ENCODE measurements at regions not wholly inside any gene's neighbourhood (a gene's known extent, or its start where the extent isn't known, plus 50 kb on each side); places are given as distances from the start of the nearest gene placed in this dataset.

GRCh38 chr5:133818031-133818431 is 150.4 kb downstream of the C5orf15 start:
- Histone ChIP-seq H3K4me3 (ENCODE audit: low read depth in 1 of 3, low read length in 3 of 3) (no peak overlapping the region), H3K27ac (ENCODE audit: low read depth in 1 of 3, low read length in 2 of 3) (no peak overlapping the region), H3K4me1 (ENCODE audit: control insufficient read depth in 3 of 3, insufficient read depth in 2 of 3, low read depth in 1 of 3, low read length in 2 of 3) (peaks cover 0 to 7% (median 4%) of the 10 kb centered on the region in 3 donors), H3K9me3 (ENCODE audit: control insufficient read depth in 2 of 2, insufficient read depth in 1 of 2, low read depth in 1 of 2, low read length in 1 of 2) (no peaks in the 10 kb centered on the region), H3K27me3 (ENCODE audit: control insufficient read depth in 3 of 3, insufficient read depth in 3 of 3, low read length in 3 of 3) (peaks cover 0 to 5% (median 0%) of the 10 kb centered on the region in 3 donors), H3K36me3 (ENCODE audit: control insufficient read depth in 3 of 3, insufficient read depth in 2 of 3, low read depth in 1 of 3, low read length in 3 of 3) (no peaks in the 10 kb centered on the region)
- WGBS, 3 donors, result 11 to 41% (median 12%) methylated on average over 5 of the region's 5 CpGs
- no peak for FAIRE-seq
- peak in 1 of 2 donors; percentile 8 for DNase-seq

- Histone ChIP-seq H3K9me3 (ENCODE audit: control insufficient read depth in 2 of 2, insufficient read depth in 1 of 2, low read depth in 1 of 2, low read length in 1 of 2) (no peaks in the 10 kb centered on the region), H3K36me3 (ENCODE audit: control insufficient read depth in 3 of 3, insufficient read depth in 2 of 3, low read depth in 1 of 3, low read length in 3 of 3) (no peaks in the 10 kb centered on the region), H3K27ac (ENCODE audit: low read depth in 1 of 3, low read length in 2 of 3) (no peak overlapping the region), H3K4me1 (ENCODE audit: control insufficient read depth in 3 of 3, insufficient read depth in 2 of 3, low read depth in 1 of 3, low read length in 2 of 3) (peaks cover 0 to 7% (median 4%) of the 10 kb centered on the region in 3 donors), H3K27me3 (ENCODE audit: control insufficient read depth in 3 of 3, insufficient read depth in 3 of 3, low read length in 3 of 3) (peaks cover 0 to 5% (median 0%) of the 10 kb centered on the region in 3 donors), H3K4me3 (ENCODE audit: low read depth in 1 of 3, low read length in 3 of 3) (no peak overlapping the region)
- DNase-seq (no peak), FAIRE-seq (no peak)
- 51 to 70% (median 66%) methylated on average over 2 of the region's 2 CpGs for WGBS, 3 donors
Measured at GRCh38 chr5:133817456-133817855, 151.0 kb downstream of the C5orf15 start.

- WGBS, 3 donors, result 92 to 95% (median 95%) methylated on average over 5 of the region's 5 CpGs
- Histone ChIP-seq H3K27me3 (ENCODE audit: control insufficient read depth in 3 of 3, insufficient read depth in 3 of 3, low read length in 3 of 3) (peaks cover 0 to 5% (median 0%) of the 10 kb centered on the region in 3 donors), H3K4me1 (ENCODE audit: control insufficient read depth in 3 of 3, insufficient read depth in 2 of 3, low read depth in 1 of 3, low read length in 2 of 3) (peaks cover 0 to 5% (median 4%) of the 10 kb centered on the region in 3 donors), H3K9me3 (ENCODE audit: control insufficient read depth in 2 of 2, insufficient read depth in 1 of 2, low read depth in 1 of 2, low read length in 1 of 2) (no peaks in the 10 kb centered on the region), H3K36me3 (ENCODE audit: control insufficient read depth in 3 of 3, insufficient read depth in 2 of 3, low read depth in 1 of 3, low read length in 3 of 3) (no peaks in the 10 kb centered on the region), H3K27ac (ENCODE audit: low read depth in 1 of 3, low read length in 2 of 3) (no peak overlapping the region), H3K4me3 (ENCODE audit: low read depth in 1 of 3, low read length in 3 of 3) (no peak overlapping the region)
- FAIRE-seq (no peak), DNase-seq (no peak)
Measured at GRCh38 chr5:133816791-133817190, 151.6 kb downstream of the C5orf15 start.

GRCh38 chr5:133814152-133814551 is 154.3 kb downstream of the C5orf15 start:
- Histone ChIP-seq H3K9me3 (ENCODE audit: control insufficient read depth in 2 of 2, insufficient read depth in 1 of 2, low read depth in 1 of 2, low read length in 1 of 2) (no peaks in the 10 kb centered on the region), H3K4me3 (ENCODE audit: low read depth in 1 of 3, low read length in 3 of 3) (no peak overlapping the region), H3K27me3 (ENCODE audit: control insufficient read depth in 3 of 3, insufficient read depth in 3 of 3, low read length in 3 of 3) (peaks cover 0 to 5% (median 0%) of the 10 kb centered on the region in 3 donors), H3K4me1 (ENCODE audit: control insufficient read depth in 3 of 3, insufficient read depth in 2 of 3, low read depth in 1 of 3, low read length in 2 of 3) (no peaks in the 10 kb centered on the region), H3K27ac (ENCODE audit: low read depth in 1 of 3, low read length in 2 of 3) (no peak overlapping the region), H3K36me3 (ENCODE audit: control insufficient read depth in 3 of 3, insufficient read depth in 2 of 3, low read depth in 1 of 3, low read length in 3 of 3) (no peaks in the 10 kb centered on the region)
- WGBS, 3 donors, result 40 to 64% (median 55%) methylated on average over 8 of the region's 8 CpGs
- no peak for DNase-seq
- FAIRE-seq, result no peak

GRCh38 chr5:133811168-133811567 is 157.3 kb downstream of the C5orf15 start:
- no peak for FAIRE-seq
- H3K4me1 ChIP-seq (ENCODE audit: control insufficient read depth in 3 of 3, insufficient read depth in 2 of 3, low read depth in 1 of 3, low read length in 2 of 3), result no peaks in the 10 kb centered on the region
- WGBS, 3 donors, result 86 to 90% (median 89%) methylated on average over 3 of the region's 3 CpGs

GRCh38 chr5:133809801-133810200 is 158.6 kb downstream of the C5orf15 start:
- Histone ChIP-seq H3K36me3 (ENCODE audit: control insufficient read depth in 3 of 3, insufficient read depth in 2 of 3, low read depth in 1 of 3, low read length in 3 of 3) (no peaks in the 10 kb centered on the region), H3K27me3 (ENCODE audit: control insufficient read depth in 3 of 3, insufficient read depth in 3 of 3, low read length in 3 of 3) (peaks cover 0 to 5% (median 0%) of the 10 kb centered on the region in 3 donors), H3K4me1 (ENCODE audit: control insufficient read depth in 3 of 3, insufficient read depth in 2 of 3, low read depth in 1 of 3, low read length in 2 of 3) (no peaks in the 10 kb centered on the region), H3K27ac (ENCODE audit: low read depth in 1 of 3, low read length in 2 of 3) (no peak overlapping the region), H3K9me3 (ENCODE audit: control insufficient read depth in 2 of 2, insufficient read depth in 1 of 2, low read depth in 1 of 2, low read length in 1 of 2) (no peaks in the 10 kb centered on the region), H3K4me3 (ENCODE audit: low read depth in 1 of 3, low read length in 3 of 3) (no peak overlapping the region)
- FAIRE-seq (no peak), DNase-seq (no peak)
- 80 to 87% (median 83%) methylated on average over 2 of the region's 2 CpGs for WGBS, 3 donors

More at GRCh38 chr5:133811168-133811567, 157.3 kb downstream of the C5orf15 start:
- Histone ChIP-seq H3K9me3 (ENCODE audit: control insufficient read depth in 2 of 2, insufficient read depth in 1 of 2, low read depth in 1 of 2, low read length in 1 of 2) (no peaks in the 10 kb centered on the region), H3K27me3 (ENCODE audit: control insufficient read depth in 3 of 3, insufficient read depth in 3 of 3, low read length in 3 of 3) (peaks cover 0 to 9% (median 0%) of the 10 kb centered on the region in 3 donors), H3K27ac (ENCODE audit: low read depth in 1 of 3, low read length in 2 of 3) (no peak overlapping the region), H3K4me3 (ENCODE audit: low read depth in 1 of 3, low read length in 3 of 3) (no peak overlapping the region), H3K36me3 (ENCODE audit: control insufficient read depth in 3 of 3, insufficient read depth in 2 of 3, low read depth in 1 of 3, low read length in 3 of 3) (no peaks in the 10 kb centered on the region)
- DNase-seq, result no peak

- FAIRE-seq, result no peak
- Histone ChIP-seq H3K4me3 (ENCODE audit: low read depth in 1 of 3, low read length in 3 of 3) (no peak overlapping the region), H3K36me3 (ENCODE audit: control insufficient read depth in 3 of 3, insufficient read depth in 2 of 3, low read depth in 1 of 3, low read length in 3 of 3) (no peaks in the 10 kb centered on the region), H3K4me1 (ENCODE audit: control insufficient read depth in 3 of 3, insufficient read depth in 2 of 3, low read depth in 1 of 3, low read length in 2 of 3) (no peaks in the 10 kb centered on the region), H3K27me3 (ENCODE audit: control insufficient read depth in 3 of 3, insufficient read depth in 3 of 3, low read length in 3 of 3) (peaks cover 0 to 5% (median 0%) of the 10 kb centered on the region in 3 donors), H3K27ac (ENCODE audit: low read depth in 1 of 3, low read length in 2 of 3) (no peak overlapping the region), H3K9me3 (ENCODE audit: control insufficient read depth in 2 of 2, insufficient read depth in 1 of 2, low read depth in 1 of 2, low read length in 1 of 2) (peaks cover 0 to 5% of the 10 kb centered on the region in 2 donors)
- WGBS, 3 donors, result 18 to 25% (median 19%) methylated on average over 4 of the region's 4 CpGs
- DNase-seq, result no peak
Measured at GRCh38 chr5:133807348-133807747, 161.1 kb downstream of the C5orf15 start.

- WGBS, 3 donors, result 52 to 63% (median 59%) methylated on average over 3 of the region's 3 CpGs
- no peak for DNase-seq
- H3K27me3 ChIP-seq (ENCODE audit: control insufficient read depth in 3 of 3, insufficient read depth in 3 of 3, low read length in 3 of 3), result peaks cover 0 to 5% (median 0%) of the 10 kb centered on the region in 3 donors
- H3K27ac ChIP-seq (ENCODE audit: low read depth in 1 of 3, low read length in 2 of 3), result no peak overlapping the region
- H3K36me3 ChIP-seq (ENCODE audit: control insufficient read depth in 3 of 3, insufficient read depth in 2 of 3, low read depth in 1 of 3, low read length in 3 of 3), result no peaks in the 10 kb centered on the region
- no peak overlapping the region for H3K4me3 ChIP-seq (ENCODE audit: low read depth in 1 of 3, low read length in 3 of 3)
- peaks cover 0 to 5% of the 10 kb centered on the region in 2 donors for H3K9me3 ChIP-seq (ENCODE audit: control insufficient read depth in 2 of 2, insufficient read depth in 1 of 2, low read depth in 1 of 2, low read length in 1 of 2)
- H3K4me1 ChIP-seq (ENCODE audit: control insufficient read depth in 3 of 3, insufficient read depth in 2 of 3, low read depth in 1 of 3, low read length in 2 of 3), result no peaks in the 10 kb centered on the region
- no peak for FAIRE-seq
Measured at GRCh38 chr5:133806847-133807246, 161.6 kb downstream of the C5orf15 start.
